Naive thymus-derived CD4-positive, alpha-beta T cell (primary cell): ENCODE measurements at regions not wholly inside any gene's neighbourhood (a gene's known extent, or its start where the extent isn't known, plus 50 kb on each side); places are given as distances from the start of the nearest gene placed in this dataset.

Source experiments
- ATAC-seq: fragments of 150-1000 bp; cut with Tn5 transposase; 2 replicates; pipeline ENCODE4 v1.10.0; 2021; ENCODE audit warnings: mild to moderate bottlenecking, moderate library complexity
- CTCF ChIA-PET: fragments of 350-600 bp; sonication (Branson Sonifier 250); formaldehyde crosslinking; loops from one replicate; lab custom pipeline; 2021; ENCODE audit warnings: antibody characterized with exemption; lab: Charles Lee
- POLR2A ChIA-PET: fragments of 350-600 bp; sonication (Branson Sonifier 250); formaldehyde crosslinking; loops from one replicate; lab custom pipeline; 2021; ENCODE audit warnings: antibody characterized with exemption, inconsistent platforms; lab: Charles Lee
- DNase-seq, 9 donors: peaks; one replicate each; pipeline versions ENCODE4 v3.0.0 to v3.0.0-alpha.2; 2020 to 2022; ENCODE audit warnings: mixed read lengths in 1 of 9
- H3K27ac ChIP-seq: one replicate; pipeline ENCODE4 v1.7.0; 2013; ENCODE audit warnings: mild to moderate bottlenecking, low read depth, low read length, moderate library complexity
- H3K27me3 ChIP-seq, 2 donors: one replicate each; pipeline ENCODE4 v1.7.0; 2013; ENCODE audit warnings: low read length in 2 of 2, mild to moderate bottlenecking in 2 of 2, moderate library complexity in 2 of 2; ENCODE audit not compliant: control insufficient read depth in 2 of 2, insufficient read depth in 2 of 2
- H3K36me3 ChIP-seq, 3 experiments: 1 replicate in 2 of 3; 2 replicates in 1 of 3; pipeline ENCODE4 v1.7.0; 2013; ENCODE audit warnings: low read length in 3 of 3, mild to moderate bottlenecking in 3 of 3, moderate library complexity in 1 of 3; ENCODE audit not compliant: insufficient read depth in 3 of 3, control insufficient read depth in 2 of 3
- H3K4me1 ChIP-seq, 2 donors: one replicate each; pipeline ENCODE4 v1.7.0; 2013; ENCODE audit warnings: low read length in 2 of 2, mild to moderate bottlenecking in 2 of 2, moderate library complexity in 1 of 2; ENCODE audit not compliant: control insufficient read depth in 2 of 2, insufficient read depth in 2 of 2
- H3K4me3 ChIP-seq: 2 replicates; pipeline ENCODE4 v1.7.0; 2013; ENCODE audit warnings: mild to moderate bottlenecking, low read length
- H3K9me3 ChIP-seq, 3 experiments: 1 replicate in 2 of 3; 2 replicates in 1 of 3; pipeline ENCODE4 v1.7.0; 2013; ENCODE audit warnings: low read length in 3 of 3; ENCODE audit not compliant: control insufficient read depth in 2 of 3
- H3K27ac Mint-ChIP-seq, 9 donors: one replicate each; pipeline ENCODE4 v1.8.0; 2020 to 2022; ENCODE audit warnings: mixed read lengths in 9 of 9, mild to moderate bottlenecking in 8 of 9, moderate library complexity in 5 of 9, inconsistent platforms in 2 of 9
- H3K27me3 Mint-ChIP-seq, 5 donors: one replicate each; pipeline ENCODE4 v1.8.0; 2021 to 2022; ENCODE audit warnings: mixed read lengths in 5 of 5, mild to moderate bottlenecking in 1 of 5
- H3K36me3 Mint-ChIP-seq, 5 donors: one replicate each; pipeline ENCODE4 v1.8.0; 2020 to 2022; ENCODE audit warnings: mixed read lengths in 5 of 5, mild to moderate bottlenecking in 3 of 5, inconsistent platforms in 1 of 5
- H3K4me1 Mint-ChIP-seq, 7 donors: one replicate each; pipeline ENCODE4 v1.8.0; 2020 to 2022; ENCODE audit warnings: mixed read lengths in 7 of 7, mild to moderate bottlenecking in 3 of 7, inconsistent platforms in 1 of 7
- H3K4me3 Mint-ChIP-seq, 10 donors: one replicate each; pipeline ENCODE4 v1.8.0; 2020 to 2022; ENCODE audit warnings: mild to moderate bottlenecking in 10 of 10, mixed read lengths in 10 of 10, moderate library complexity in 6 of 10, inconsistent platforms in 2 of 10
- H3K9me3 Mint-ChIP-seq, 11 donors: one replicate each; pipeline ENCODE4 v1.8.0; 2020 to 2022; ENCODE audit warnings: mixed read lengths in 11 of 11, mild to moderate bottlenecking in 4 of 11, inconsistent platforms in 1 of 11, moderate library complexity in 1 of 11
- intact Hi-C, 2 donors: fragments of 100-400 bp; cut with micrococcal nuclease; formaldehyde crosslinking; loops; one replicate each; pipeline ENCODE4 v1.15.1; 2023

- H3K4me3 ChIP-seq = no peak overlapping the region
- H3K4me1 ChIP-seq = no peaks in the 10 kb centered on the region
- Mint-ChIP-seq H3K27me3 (peaks cover 0 to 13% (median 10%) of the 10 kb centered on the region in 5 donors), H3K4me1 (peaks cover 0 to 1% (median 0%) of the 10 kb centered on the region in 7 donors), H3K27ac (no peak overlapping the region), H3K36me3 (no peaks in the 10 kb centered on the region), H3K9me3 (peaks cover 0 to 6% (median 1%) of the 10 kb centered on the region in 11 donors), H3K4me3 (no peak overlapping the region)
- no peaks in the 10 kb centered on the region for H3K27me3 ChIP-seq
- intact Hi-C loops = no loop called here
- H3K9me3 ChIP-seq = no peaks in the 10 kb centered on the region
- H3K36me3 ChIP-seq = no peaks in the 10 kb centered on the region
- ChIA-PET CTCF (no interaction called here), POLR2A (no interaction called here)
- ATAC-seq = no peak
- no peak for DNase-seq
- H3K27ac ChIP-seq = no peak overlapping the region
Measured at GRCh38 chr11:15640318-15640717, 525.6 kb downstream of the INSC start.

GRCh38 chr11:15641271-15642045 is 526.7 kb downstream of the INSC start:
- intact Hi-C loops = no loop called here
- no peak for ATAC-seq
- Mint-ChIP-seq H3K36me3 (no peaks in the 10 kb centered on the region), H3K27ac (no peak overlapping the region), H3K4me1 (peaks cover 0 to 3% (median 0%) of the 10 kb centered on the region in 7 donors), H3K9me3 (peaks cover 0 to 2% (median 0%) of the 10 kb centered on the region in 11 donors), H3K4me3 (no peak overlapping the region), H3K27me3 (peaks cover 0 to 10% (median 7%) of the 10 kb centered on the region in 5 donors)
- no peak for DNase-seq
- Histone ChIP-seq H3K9me3 (no peaks in the 10 kb centered on the region), H3K27me3 (no peaks in the 10 kb centered on the region), H3K36me3 (no peaks in the 10 kb centered on the region), H3K4me3 (no peak overlapping the region), H3K27ac (no peak overlapping the region), H3K4me1 (no peaks in the 10 kb centered on the region)
- POLR2A ChIA-PET = no interaction called here
- CTCF ChIA-PET = interaction anchor here (0.6 to 1.4 kb wide), 2 partner anchors 11 to 1966 kb away, joined by 4 read pairs; no protein-coding TSS in a partner anchor

GRCh38 chr11:15645201-15645600 is 530.5 kb downstream of the INSC start:
- H3K27me3 Mint-ChIP-seq = peaks cover 0 to 13% (median 10%) of the 10 kb centered on the region in 5 donors
- no peak overlapping the region for H3K27ac Mint-ChIP-seq
- intact Hi-C loops = no loop called here

GRCh38 chr11:15649371-15650104 is 534.8 kb downstream of the INSC start:
- H3K27me3 ChIP-seq = no peaks in the 10 kb centered on the region
- H3K4me1 Mint-ChIP-seq = peaks cover 3 to 13% (median 5%) of the 10 kb centered on the region in 7 donors
- H3K4me3 Mint-ChIP-seq = peak overlapping the region in 5 of 10 donors; percentile 23 to 35 (median 29)
- ChIA-PET CTCF (interaction anchor here (0.5 kb wide), 1 partner anchor 966 kb away, joined by 3 read pairs; no protein-coding TSS in a partner anchor), POLR2A (no interaction called here)
- H3K27me3 Mint-ChIP-seq = peaks cover 19 to 37% (median 32%) of the 10 kb centered on the region in 5 donors
- H3K9me3 Mint-ChIP-seq = peaks cover 0 to 2% (median 0%) of the 10 kb centered on the region in 11 donors
- ATAC-seq = no peak
- peaks cover 0 to 4% (median 0%) of the 10 kb centered on the region in 5 donors for H3K36me3 Mint-ChIP-seq
- intact Hi-C loops = loop anchor here in 1 of 2 donors (2.0 kb wide), 1 partner anchor 963 kb away; no protein-coding TSS in a partner anchor
- H3K4me1 ChIP-seq = peaks cover 0 to 5% of the 10 kb centered on the region in 2 donors
- H3K9me3 ChIP-seq = no peaks in the 10 kb centered on the region
- no peaks in the 10 kb centered on the region for H3K36me3 ChIP-seq
- H3K4me3 ChIP-seq = no peak overlapping the region
- no peak for DNase-seq
- H3K27ac ChIP-seq = no peak overlapping the region
- H3K27ac Mint-ChIP-seq = no peak overlapping the region

More at GRCh38 chr11:15645201-15645600, 530.5 kb downstream of the INSC start:
- H3K9me3 Mint-ChIP-seq = peaks cover 0 to 2% (median 0%) of the 10 kb centered on the region in 11 donors
- no peak for ATAC-seq
- no peak overlapping the region for H3K4me3 ChIP-seq
- no peak overlapping the region for H3K27ac ChIP-seq
- H3K36me3 ChIP-seq = no peaks in the 10 kb centered on the region
- no peaks in the 10 kb centered on the region for H3K36me3 Mint-ChIP-seq
- H3K27me3 ChIP-seq = no peaks in the 10 kb centered on the region
- ChIA-PET POLR2A (no interaction called here), CTCF (no interaction called here)
- H3K4me1 Mint-ChIP-seq = peaks cover 0 to 3% (median 0%) of the 10 kb centered on the region in 7 donors
- no peaks in the 10 kb centered on the region for H3K9me3 ChIP-seq
- H3K4me3 Mint-ChIP-seq = no peak overlapping the region
- H3K4me1 ChIP-seq = no peaks in the 10 kb centered on the region
- DNase-seq = no peak

- peaks cover 19 to 34% (median 29%) of the 10 kb centered on the region in 5 donors for H3K27me3 Mint-ChIP-seq
- ATAC-seq = peak; percentile 92
- no peak overlapping the region for H3K27ac Mint-ChIP-seq
- peaks cover 0 to 5% of the 10 kb centered on the region in 2 donors for H3K4me1 ChIP-seq
- H3K36me3 ChIP-seq = no peaks in the 10 kb centered on the region
- peaks cover 0 to 2% (median 0%) of the 10 kb centered on the region in 11 donors for H3K9me3 Mint-ChIP-seq
- ChIA-PET CTCF (interaction anchor here (0.6 kb wide), 1 partner anchor 68 kb away, joined by 4 read pairs; no protein-coding TSS in a partner anchor), POLR2A (no interaction called here)
- peak; percentile 20 to 78 (median 51) for DNase-seq
- H3K4me3 Mint-ChIP-seq = peak overlapping the region in 5 of 10 donors; percentile 34 to 60 (median 39)
- no peak overlapping the region for H3K27ac ChIP-seq
- H3K27me3 ChIP-seq = no peaks in the 10 kb centered on the region
- H3K36me3 Mint-ChIP-seq = peaks cover 0 to 4% (median 0%) of the 10 kb centered on the region in 5 donors
- H3K4me1 Mint-ChIP-seq = peaks cover 3 to 12% (median 5%) of the 10 kb centered on the region in 7 donors
- no peak overlapping the region for H3K4me3 ChIP-seq
- H3K9me3 ChIP-seq = no peaks in the 10 kb centered on the region
- intact Hi-C loops = loop anchor here in 1 of 2 donors (2.0 kb wide), 1 partner anchor 962 kb away; no protein-coding TSS in a partner anchor
Measured at GRCh38 chr11:15650105-15650938, 535.6 kb downstream of the INSC start.

DNA sequence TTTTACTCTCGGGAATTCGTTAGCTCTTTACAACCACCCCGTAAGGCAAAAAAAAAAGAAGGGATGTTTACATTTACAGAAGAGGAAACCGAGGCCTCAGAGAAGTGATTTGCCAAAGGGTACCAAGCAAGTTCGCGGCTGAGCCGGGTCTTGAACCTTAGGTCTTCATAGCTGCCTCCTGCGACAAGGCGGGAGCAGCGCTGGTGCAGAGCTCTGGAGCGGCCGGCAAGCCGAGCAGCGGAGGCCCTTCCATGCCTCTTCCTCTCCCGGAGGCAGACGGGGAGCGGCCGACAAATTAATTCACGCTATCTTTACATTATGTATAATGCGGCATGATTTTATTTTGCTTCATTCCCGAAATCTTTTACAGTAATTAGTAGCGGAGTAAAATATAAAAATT is 536.3 kb downstream of the INSC start:
- ATAC-seq (no peak), DNase-seq (no peak)
- Mint-ChIP-seq H3K9me3 (peaks cover 0 to 2% (median 0%) of the 10 kb centered on the region in 11 donors), H3K4me1 (peaks cover 3 to 12% (median 5%) of the 10 kb centered on the region in 7 donors), H3K27ac (no peak overlapping the region), H3K27me3 (peaks cover 19 to 34% (median 29%) of the 10 kb centered on the region in 5 donors), H3K4me3 (peak overlapping the region in 5 of 10 donors; percentile 34 to 60 (median 39)), H3K36me3 (peaks cover 0 to 4% (median 0%) of the 10 kb centered on the region in 5 donors)
- no peak overlapping the region for H3K4me3 ChIP-seq
- POLR2A ChIA-PET = no interaction called here
- H3K36me3 ChIP-seq = no peaks in the 10 kb centered on the region
- H3K9me3 ChIP-seq = no peaks in the 10 kb centered on the region
- H3K27me3 ChIP-seq = no peaks in the 10 kb centered on the region
- peaks cover 0 to 5% of the 10 kb centered on the region in 2 donors for H3K4me1 ChIP-seq
- H3K27ac ChIP-seq = no peak overlapping the region
- CTCF ChIA-PET = interaction anchor here (0.6 kb wide), 1 partner anchor 68 kb away, joined by 4 read pairs; no protein-coding TSS in a partner anchor
- intact Hi-C loops = loop anchor here in 1 of 2 donors (2.0 kb wide), 1 partner anchor 962 kb away; no protein-coding TSS in a partner anchor
